Tibial nerve (tissue), 4 donors: ENCODE measurements at regions not wholly inside any gene's neighbourhood (a gene's known extent, or its start where the extent isn't known, plus 50 kb on each side); places are given as distances from the start of the nearest gene placed in this dataset.

Source experiments
- DNase-seq, 2 donors: peaks; one replicate each; pipeline ENCODE4 v3.0.0-alpha.2; 2019; ENCODE audit warnings: low spot score in 2 of 2
- H3K27ac ChIP-seq, 4 donors: fragments of 200-600 bp; sonication (generic) in 3 of 4; one replicate each; pipeline ENCODE4 v1.5.1; 2017 to 2019; ENCODE audit warnings: mild to moderate bottlenecking in 1 of 4
- H3K27me3 ChIP-seq, 2 donors: fragments of 200-600 bp; sonication (generic) in 1 of 2; one replicate each; pipeline versions ENCODE4 v1.5.1 to v1.6.0; 2017 to 2019
- H3K36me3 ChIP-seq, 3 donors: fragments of 200-600 bp; sonication (generic); one replicate each; pipeline ENCODE4 v1.5.1; 2018 to 2019
- H3K4me1 ChIP-seq, 4 donors: fragments of 200-600 bp; sonication (generic) in 3 of 4; one replicate each; pipeline ENCODE4 v1.5.1; 2017 to 2019
- H3K4me3 ChIP-seq, 4 donors: fragments of 200-600 bp; sonication (generic) in 3 of 4; one replicate each; pipeline ENCODE4 v1.5.1; 2017 to 2019; ENCODE audit warnings: mild to moderate bottlenecking in 1 of 4, moderate library complexity in 1 of 4
- H3K9me3 ChIP-seq, 4 donors: fragments of 200-600 bp; sonication (generic) in 3 of 4; one replicate each; pipeline ENCODE4 v1.5.1; 2017 to 2019
- EP300 ChIP-seq, 2 donors: sonication (generic); formaldehyde crosslinking; IDR thresholded peaks; one replicate each; pipeline ENCODE4 v1.6.1; 2017; ENCODE audit warnings: antibody characterized with exemption in 2 of 2, mild to moderate bottlenecking in 1 of 2
- POLR2A ChIP-seq, 2 donors: fragments of 450-650 bp; IDR thresholded peaks; one replicate each; pipeline ENCODE4 v1.6.1; 2017; ENCODE audit warnings: antibody characterized with exemption in 2 of 2, mild to moderate bottlenecking in 2 of 2, moderate library complexity in 2 of 2
- WGBS, 2 donors: methylation state at CpG; one replicate each; pipeline ENCODE4 v1.1.5; 2018; 5-methylcytosine and 5-hydroxymethylcytosine counted together
- TF ChIP-seq, protein P1 (sequence below), 5 experiments: fragments of 200-600 bp in 3 of 5; fragments of 450-650 bp in 2 of 5; sonication (generic) in 3 of 5; IDR thresholded peaks; one replicate each; pipeline ENCODE4 v1.5.1; 2016 to 2019; ENCODE audit warnings: antibody characterized with exemption in 5 of 5, mild to moderate bottlenecking in 3 of 5, moderate library complexity in 2 of 5

DNA sequence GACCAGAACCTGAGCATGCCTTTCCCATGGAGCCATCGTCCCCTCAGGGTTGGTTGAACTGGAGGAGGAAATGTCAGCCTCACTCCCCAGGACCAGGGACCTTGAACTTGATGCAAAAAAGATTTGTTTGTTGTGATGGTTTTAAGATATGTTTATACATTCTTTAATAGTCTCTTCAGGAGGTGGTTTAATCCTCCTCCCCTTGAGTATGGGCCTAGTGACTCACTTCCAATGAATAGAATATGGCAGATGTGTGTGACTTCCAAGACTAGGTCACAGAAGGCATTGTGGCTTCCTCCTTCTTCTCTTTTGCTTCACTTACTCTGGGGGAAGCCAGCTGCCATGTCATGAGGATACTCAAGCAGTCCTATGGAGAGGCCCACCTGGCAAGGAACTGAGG is 81.7 kb upstream of the WNT4 start:
- Histone ChIP-seq H3K36me3 (no peaks in the 10 kb centered on the region), H3K4me1 (no peaks in the 10 kb centered on the region), H3K27ac (no peak overlapping the region), H3K4me3 (no peak overlapping the region), H3K9me3 (peaks cover 0 to 10% (median 0%) of the 10 kb centered on the region in 4 donors), H3K27me3 (no peaks in the 10 kb centered on the region)
- no peak for DNase-seq
- WGBS, 2 donors = 81 to 82% methylated on average over 1 of the region's 1 CpG
- TF ChIP-seq, protein P1, sequence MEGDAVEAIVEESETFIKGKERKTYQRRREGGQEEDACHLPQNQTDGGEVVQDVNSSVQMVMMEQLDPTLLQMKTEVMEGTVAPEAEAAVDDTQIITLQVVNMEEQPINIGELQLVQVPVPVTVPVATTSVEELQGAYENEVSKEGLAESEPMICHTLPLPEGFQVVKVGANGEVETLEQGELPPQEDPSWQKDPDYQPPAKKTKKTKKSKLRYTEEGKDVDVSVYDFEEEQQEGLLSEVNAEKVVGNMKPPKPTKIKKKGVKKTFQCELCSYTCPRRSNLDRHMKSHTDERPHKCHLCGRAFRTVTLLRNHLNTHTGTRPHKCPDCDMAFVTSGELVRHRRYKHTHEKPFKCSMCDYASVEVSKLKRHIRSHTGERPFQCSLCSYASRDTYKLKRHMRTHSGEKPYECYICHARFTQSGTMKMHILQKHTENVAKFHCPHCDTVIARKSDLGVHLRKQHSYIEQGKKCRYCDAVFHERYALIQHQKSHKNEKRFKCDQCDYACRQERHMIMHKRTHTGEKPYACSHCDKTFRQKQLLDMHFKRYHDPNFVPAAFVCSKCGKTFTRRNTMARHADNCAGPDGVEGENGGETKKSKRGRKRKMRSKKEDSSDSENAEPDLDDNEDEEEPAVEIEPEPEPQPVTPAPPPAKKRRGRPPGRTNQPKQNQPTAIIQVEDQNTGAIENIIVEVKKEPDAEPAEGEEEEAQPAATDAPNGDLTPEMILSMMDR (IDR thresholded peaks at IDR 0.05) = no peak
- TF ChIP-seq EP300 (IDR thresholded peaks at IDR 0.05) = no peak
- TF ChIP-seq POLR2A (IDR thresholded peaks at IDR 0.05) = no peak

DNA sequence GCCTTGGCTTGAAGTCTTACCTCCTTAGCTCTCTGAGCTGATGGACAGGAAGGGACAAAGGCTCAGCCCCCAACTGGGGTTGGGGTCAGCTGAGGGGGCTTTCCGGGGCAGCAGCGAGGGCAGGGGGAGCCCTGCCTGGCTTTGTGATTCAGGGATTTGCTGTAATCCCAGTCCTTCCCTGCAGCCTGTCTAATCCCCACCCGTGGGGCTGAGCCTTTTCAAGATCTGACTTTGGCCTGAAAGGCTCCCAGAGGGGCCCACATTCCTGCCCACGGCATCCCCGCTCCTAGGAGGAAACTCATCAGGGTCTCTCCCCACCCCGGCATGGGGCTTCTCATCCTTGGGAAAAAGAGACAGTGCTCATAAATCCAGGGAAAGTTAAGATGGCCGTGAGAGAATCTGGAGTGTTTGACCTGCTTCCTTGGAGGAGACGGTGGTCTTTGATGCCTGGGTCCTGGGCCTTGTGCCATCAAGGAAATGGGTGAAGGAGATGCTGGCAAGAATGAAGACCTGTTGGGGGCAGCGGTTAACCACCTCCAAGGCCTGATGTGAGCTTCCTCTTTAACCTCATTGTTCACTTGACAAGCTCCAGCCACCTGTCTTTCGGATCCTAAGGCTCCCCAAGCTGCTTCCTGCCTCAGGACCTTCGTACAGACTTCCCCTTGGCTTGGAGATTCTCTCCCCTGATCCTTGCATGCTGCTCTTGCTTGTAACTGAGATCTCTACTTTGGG is 83.1 kb upstream of the WNT4 start:
- no peak for TF ChIP-seq POLR2A (IDR thresholded peaks at IDR 0.05)
- TF ChIP-seq EP300 (IDR thresholded peaks at IDR 0.05) = no peak
- TF ChIP-seq, protein P1 (IDR thresholded peaks at IDR 0.05) = no peak
- Histone ChIP-seq H3K4me1 (no peaks in the 10 kb centered on the region), H3K27me3 (no peaks in the 10 kb centered on the region), H3K27ac (no peak overlapping the region), H3K4me3 (no peak overlapping the region), H3K36me3 (no peaks in the 10 kb centered on the region), H3K9me3 (peaks cover 0 to 10% (median 0%) of the 10 kb centered on the region in 4 donors)
- DNase-seq = no peak
- WGBS, 2 donors = 56 to 57% methylated on average over 11 of the region's 11 CpGs

DNA sequence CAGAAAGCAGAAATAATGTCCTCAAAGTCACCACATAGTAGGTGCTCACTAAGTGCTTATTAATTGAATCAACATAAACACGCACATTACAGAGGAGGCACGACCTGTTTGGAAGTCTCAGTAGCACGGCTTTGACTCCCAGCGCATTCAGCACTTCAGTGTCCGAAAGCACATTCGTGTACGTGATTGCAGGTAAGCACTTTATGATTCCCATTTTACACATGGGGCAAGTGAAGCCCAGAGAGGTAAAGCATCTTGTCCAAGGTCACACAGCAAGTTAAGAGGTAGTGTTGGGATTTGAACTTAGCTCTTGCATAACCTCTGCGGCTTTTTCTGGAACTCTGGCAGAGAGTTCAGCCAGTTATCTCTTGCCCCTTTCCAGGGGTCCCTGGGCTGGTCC is 85.2 kb upstream of the WNT4 start:
- H3K27me3 ChIP-seq = peaks cover 0 to 11% of the 10 kb centered on the region in 2 donors
- no peak for DNase-seq
- H3K27ac ChIP-seq = no peak overlapping the region
- TF ChIP-seq, protein P1 (IDR thresholded peaks at IDR 0.05) = no peak
- TF ChIP-seq EP300 (IDR thresholded peaks at IDR 0.05) = no peak
- no peak for TF ChIP-seq POLR2A (IDR thresholded peaks at IDR 0.05)
- no peaks in the 10 kb centered on the region for H3K36me3 ChIP-seq
- peaks cover 0 to 5% (median 0%) of the 10 kb centered on the region in 4 donors for H3K9me3 ChIP-seq
- no peaks in the 10 kb centered on the region for H3K4me1 ChIP-seq
- H3K4me3 ChIP-seq = no peak overlapping the region
- WGBS, 2 donors = 90 to 93% methylated on average over 8 of the region's 8 CpGs

DNA sequence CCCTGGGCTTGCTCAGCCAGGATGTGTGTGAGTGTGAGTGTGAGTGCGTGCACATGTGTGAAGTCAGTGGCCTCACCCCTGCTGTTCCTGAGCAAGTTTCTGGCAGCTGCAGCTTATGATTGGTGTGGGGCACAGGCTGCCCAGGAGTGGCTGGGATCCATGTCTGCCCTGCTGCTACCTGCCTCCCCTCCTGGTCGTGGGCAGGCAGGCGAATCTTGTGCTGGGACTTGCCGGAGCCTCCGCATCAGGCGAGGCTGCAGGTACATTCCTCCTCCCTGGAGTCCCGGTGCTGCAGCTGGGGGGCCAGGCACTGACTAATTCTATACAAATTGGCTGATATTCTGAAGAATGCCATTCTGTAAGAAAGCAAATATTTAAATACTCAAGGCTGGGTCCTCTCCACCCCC is 85.6 kb upstream of the WNT4 start:
- H3K36me3 ChIP-seq = no peaks in the 10 kb centered on the region
- TF ChIP-seq EP300 (IDR thresholded peaks at IDR 0.05) (no peak), POLR2A (IDR thresholded peaks at IDR 0.05) (no peak)
- TF ChIP-seq, protein P1 (IDR thresholded peaks at IDR 0.05) = no peak
- 62 to 66% methylated on average over 6 to 7 of the region's 7 CpGs for WGBS, 2 donors

DNA sequence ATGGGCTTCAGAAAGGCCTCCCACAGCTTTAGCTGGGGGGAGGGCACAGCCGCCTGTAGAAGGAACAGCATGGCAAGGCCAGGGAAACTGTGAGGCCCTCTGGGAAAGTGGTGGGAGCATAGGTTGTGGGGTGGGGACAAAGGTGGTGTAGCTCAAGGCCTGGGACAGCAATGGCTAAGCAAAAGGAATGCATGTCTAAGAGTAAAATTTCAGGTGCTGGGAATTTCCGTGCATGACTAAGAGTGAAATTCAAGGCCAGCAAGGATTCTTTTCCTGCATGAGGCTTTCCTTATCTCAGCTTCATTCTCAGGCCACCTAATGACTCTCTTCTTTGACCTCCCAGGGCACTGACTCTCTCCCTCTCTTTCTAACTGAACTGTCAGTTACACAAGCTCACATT is 86.5 kb upstream of the WNT4 start:
- H3K27ac ChIP-seq = no peak overlapping the region
- DNase-seq = no peak
- H3K36me3 ChIP-seq = no peaks in the 10 kb centered on the region
- TF ChIP-seq EP300 (IDR thresholded peaks at IDR 0.05) (no peak), POLR2A (IDR thresholded peaks at IDR 0.05) (no peak)
- TF ChIP-seq, protein P1 (IDR thresholded peaks at IDR 0.05) = no peak
- peaks cover 0 to 5% (median 0%) of the 10 kb centered on the region in 4 donors for H3K9me3 ChIP-seq
- 74 to 75% methylated on average over 2 of the region's 2 CpGs for WGBS, 2 donors
- peaks cover 0 to 22% of the 10 kb centered on the region in 2 donors for H3K27me3 ChIP-seq
- H3K4me1 ChIP-seq = no peaks in the 10 kb centered on the region
- no peak overlapping the region for H3K4me3 ChIP-seq

More for the DNA sequence above, 85.6 kb upstream of the WNT4 start:
- Histone ChIP-seq H3K9me3 (peaks cover 0 to 5% (median 0%) of the 10 kb centered on the region in 4 donors), H3K4me3 (no peak overlapping the region), H3K4me1 (no peaks in the 10 kb centered on the region), H3K27ac (no peak overlapping the region), H3K27me3 (peaks cover 0 to 15% of the 10 kb centered on the region in 2 donors)
- DNase-seq = no peak
